Hematopoietic multipotent progenitor cell treated with erythropoietin and hydrocortisone succinate and interleukin-3 and kit ligand, for 6 days (in vitro differentiated cells): ENCODE measurements at regions not wholly inside any gene's neighbourhood (a gene's known extent, or its start where the extent isn't known, plus 50 kb on each side); places are given as distances from the start of the nearest gene placed in this dataset.

Source experiments
- DNase-seq: peaks from one replicate; pipeline ENCODE4 v3.0.0-alpha.2; 2015

GRCh38 chr4:180207921-180208320 lies 2035.3 kb upstream of the TENM3 start:
- DNase-seq = no peak

- DNase-seq = no peak
These were observed 2026.1 kb upstream of the TENM3 start for GRCh38 chr4:180217070-180217469.

- DNase-seq = no peak
These were observed 2024.1 kb upstream of the TENM3 start for GRCh38 chr4:180219080-180219479.

GRCh38 chr4:180225977-180226376 lies 2017.2 kb upstream of the TENM3 start:
- no peak for DNase-seq

GRCh38 chr4:180234730-180235129 lies 2008.5 kb upstream of the TENM3 start:
- DNase-seq = peak; percentile 5

GRCh38 chr4:180240670-180241069 lies 2002.5 kb upstream of the TENM3 start:
- DNase-seq = no peak

GRCh38 chr4:180253419-180253818 lies 1989.8 kb upstream of the TENM3 start:
- DNase-seq = no peak

- DNase-seq = no peak
These were observed 1981.9 kb upstream of the TENM3 start for GRCh38 chr4:180261346-180261745.

GRCh38 chr4:180280076-180280475 lies 1963.1 kb upstream of the TENM3 start:
- no peak for DNase-seq

- no peak for DNase-seq
These were observed 1962.4 kb upstream of the TENM3 start for GRCh38 chr4:180280726-180281297.

- DNase-seq = no peak
These were observed 1961.5 kb upstream of the TENM3 start for GRCh38 chr4:180281724-180282123.

GRCh38 chr4:180284267-180284666 lies 1958.9 kb upstream of the TENM3 start:
- no peak for DNase-seq

GRCh38 chr4:180285796-180286195 lies 1957.4 kb upstream of the TENM3 start:
- DNase-seq = no peak

GRCh38 chr4:180292339-180292738 lies 1950.9 kb upstream of the TENM3 start:
- no peak for DNase-seq

- DNase-seq = no peak
These were observed 1947.1 kb upstream of the TENM3 start for GRCh38 chr4:180296036-180296599.

- DNase-seq = no peak
These were observed 1938.9 kb upstream of the TENM3 start for GRCh38 chr4:180304321-180304720.

GRCh38 chr4:180310616-180311015 lies 1932.6 kb upstream of the TENM3 start:
- DNase-seq = no peak

- no peak for DNase-seq
These were observed 1928.2 kb upstream of the TENM3 start for GRCh38 chr4:180314972-180315371.

- no peak for DNase-seq
These were observed 1912.7 kb upstream of the TENM3 start for GRCh38 chr4:180330521-180330920.

GRCh38 chr4:180333162-180333561 lies 1910.0 kb upstream of the TENM3 start:
- no peak for DNase-seq

- no peak for DNase-seq
These were observed 1907.6 kb upstream of the TENM3 start for GRCh38 chr4:180335566-180335965.

GRCh38 chr4:180336494-180337090 lies 1906.6 kb upstream of the TENM3 start:
- DNase-seq = peak; percentile 2

- DNase-seq = no peak
These were observed 1901.3 kb upstream of the TENM3 start for GRCh38 chr4:180341926-180342325.

GRCh38 chr4:180350901-180351300 lies 1892.3 kb upstream of the TENM3 start:
- DNase-seq = no peak

GRCh38 chr4:180356766-180357165 lies 1886.4 kb upstream of the TENM3 start:
- no peak for DNase-seq
